H9 (cell line): ENCODE measurements at regions not wholly inside any gene's neighbourhood (a gene's known extent, or its start where the extent isn't known, plus 50 kb on each side); places are given as distances from the start of the nearest gene placed in this dataset.
"Not testable (repeated sequence)": the region's sequence is repeated elsewhere in the genome, so short reads cannot be mapped to it uniquely, and the experiment has no call there.

Experiments
- DNase-seq: peaks from one replicate; pipeline ENCODE4 v3.0.0-alpha.2; 2017
- H2AFZ ChIP-seq: one replicate; pipeline ENCODE4 v1.6.1; 2013; ENCODE audit warnings: mild to moderate bottlenecking, low read length, control low read depth, moderate library complexity
- H2AK5ac ChIP-seq: 2 replicates; pipeline ENCODE4 v1.6.1; 2013; ENCODE audit warnings: low read length, control low read depth, mixed read lengths; ENCODE audit not compliant: insufficient read length
- H2BK120ac ChIP-seq: one replicate; pipeline ENCODE4 v1.6.1; 2013; ENCODE audit warnings: low read depth, mild to moderate bottlenecking, low read length, control low read depth, inconsistent platforms; ENCODE audit not compliant: poor library complexity, severe bottlenecking
- H2BK12ac ChIP-seq: 2 replicates; pipeline ENCODE4 v1.6.1; 2013; ENCODE audit warnings: low read length, control low read depth, mixed read lengths, low read depth; ENCODE audit not compliant: insufficient read length
- H2BK15ac ChIP-seq: 2 replicates; pipeline ENCODE4 v1.6.1; 2013; ENCODE audit warnings: low read depth, low read length, control low read depth
- H2BK20ac ChIP-seq: one replicate; pipeline ENCODE4 v1.6.1; 2013; ENCODE audit warnings: low read depth, mild to moderate bottlenecking, low read length, control low read depth, inconsistent platforms; ENCODE audit not compliant: poor library complexity, severe bottlenecking
- H2BK5ac ChIP-seq: 2 replicates; pipeline ENCODE4 v1.6.1; 2013; ENCODE audit warnings: low read length, control low read depth, mixed read lengths; ENCODE audit not compliant: insufficient read length
- H3K14ac ChIP-seq: 2 replicates; pipeline ENCODE4 v1.6.1; 2013; ENCODE audit warnings: low read length, control low read depth; ENCODE audit not compliant: insufficient read depth
- H3K18ac ChIP-seq: 2 replicates; pipeline ENCODE4 v1.6.1; 2013; ENCODE audit warnings: low read depth, mild to moderate bottlenecking, mixed read lengths, low read length, control low read depth; ENCODE audit not compliant: insufficient read length
- H3K23ac ChIP-seq: 2 replicates; pipeline ENCODE4 v1.6.1; 2013; ENCODE audit warnings: low read length, control low read depth, mixed read lengths, low read depth; ENCODE audit not compliant: insufficient read length
- H3K23me2 ChIP-seq: 2 replicates; pipeline ENCODE4 v1.6.1; 2013; ENCODE audit warnings: low read depth, mild to moderate bottlenecking, mixed read lengths, low read length, control low read depth; ENCODE audit not compliant: insufficient read length, poor library complexity, severe bottlenecking
- H3K27ac ChIP-seq: 2 replicates; pipeline ENCODE4 v1.5.1; 2013; ENCODE audit warnings: low read length, control low read depth, mixed read lengths, low read depth; ENCODE audit not compliant: insufficient read length
- H3K27me3 ChIP-seq: 2 replicates; pipeline ENCODE4 v1.6.1; 2013; ENCODE audit warnings: low read length, control low read depth, inconsistent platforms; ENCODE audit not compliant: insufficient read depth
- H3K4ac ChIP-seq: 2 replicates; pipeline ENCODE4 v1.6.1; 2013; ENCODE audit warnings: low read depth, mild to moderate bottlenecking, control low read depth, inconsistent platforms, low read length, moderate library complexity
- H3K4me1 ChIP-seq: 2 replicates; pipeline ENCODE4 v1.6.1; 2013; ENCODE audit warnings: low read length, control low read depth, inconsistent platforms; ENCODE audit not compliant: insufficient read depth
- H3K4me2 ChIP-seq: 2 replicates; pipeline ENCODE4 v1.6.1; 2013; ENCODE audit warnings: low read length, control low read depth, mixed read lengths; ENCODE audit not compliant: insufficient read length, insufficient read depth
- H3K56ac ChIP-seq: 2 replicates; pipeline ENCODE4 v1.6.1; 2013; ENCODE audit warnings: low read depth, mild to moderate bottlenecking, mixed read lengths, low read length, control low read depth; ENCODE audit not compliant: insufficient read length
- H3K79me1 ChIP-seq: 2 replicates; pipeline ENCODE4 v1.6.1; 2013; ENCODE audit warnings: low read depth, mild to moderate bottlenecking, moderate library complexity, low read length, control low read depth, inconsistent platforms; ENCODE audit not compliant: insufficient read depth, poor library complexity, severe bottlenecking
- H3K79me2 ChIP-seq: 2 replicates; pipeline ENCODE4 v1.6.1; 2013; ENCODE audit warnings: low read length, control low read depth, inconsistent platforms; ENCODE audit not compliant: insufficient read depth
- H3K9ac ChIP-seq: 2 replicates; pipeline ENCODE4 v1.6.1; 2013; ENCODE audit warnings: low read length, control low read depth, mixed read lengths; ENCODE audit not compliant: insufficient read length; ENCODE audit errors: extremely low read depth
- H3K9me3 ChIP-seq: one replicate; pipeline ENCODE4 v1.6.1; 2013; ENCODE audit warnings: low read depth, low read length, inconsistent platforms; ENCODE audit not compliant: control insufficient read depth
- H3T11ph ChIP-seq: one replicate; pipeline ENCODE4 v1.6.1; 2013; ENCODE audit warnings: mild to moderate bottlenecking, low read length, control low read depth, inconsistent platforms
- H4K20me1 ChIP-seq: one replicate; pipeline ENCODE4 v1.6.1; 2013; ENCODE audit not compliant: control insufficient read depth, insufficient read length, insufficient read depth
- H4K5ac ChIP-seq: 2 replicates; pipeline ENCODE4 v1.6.1; 2013; ENCODE audit warnings: low read depth, mild to moderate bottlenecking, mixed read lengths, low read length, control low read depth; ENCODE audit not compliant: insufficient read length
- H4K8ac ChIP-seq: replicated peaks from 2 replicates; pipeline ENCODE4 v1.6.1; 2013; ENCODE audit warnings: low read length, control low read depth, mixed read lengths, low read depth; ENCODE audit not compliant: insufficient read length
- H4K91ac ChIP-seq: 2 replicates; pipeline ENCODE4 v1.6.1; 2013; ENCODE audit warnings: low read depth, mild to moderate bottlenecking, moderate library complexity, mixed read lengths, low read length, control low read depth; ENCODE audit not compliant: insufficient read length
- H3K27ac Mint-ChIP-seq, 3 experiments: 2 replicates in 2 of 3; 3 replicates in 1 of 3; pipeline ENCODE4 v1.8.0; 2020 to 2021; ENCODE audit warnings: mixed read lengths in 3 of 3, mild to moderate bottlenecking in 1 of 3, moderate library complexity in 1 of 3
- H3K27me3 Mint-ChIP-seq: 2 replicates; pipeline ENCODE4 v1.8.0; 2021; ENCODE audit warnings: low read depth, mild to moderate bottlenecking, moderate library complexity, mixed read lengths
- H3K36me3 Mint-ChIP-seq, 3 experiments: 2 replicates in 2 of 3; 3 replicates in 1 of 3; pipeline ENCODE4 v1.8.0; 2020 to 2021; ENCODE audit warnings: low read depth in 3 of 3, mixed read lengths in 3 of 3; ENCODE audit not compliant: insufficient read depth in 1 of 3
- H3K4me1 Mint-ChIP-seq, 2 experiments: 2 replicates each; pipeline ENCODE4 v1.8.0; 2020; ENCODE audit warnings: mixed read lengths in 2 of 2
- H3K4me3 Mint-ChIP-seq, 2 experiments: 2 replicates in 1 of 2; 3 replicates in 1 of 2; pipeline ENCODE4 v1.8.0; 2020 to 2021; ENCODE audit warnings: mild to moderate bottlenecking in 2 of 2, mixed read lengths in 2 of 2, moderate library complexity in 1 of 2
- H3K9me3 Mint-ChIP-seq, 2 experiments: 2 replicates in 1 of 2; 3 replicates in 1 of 2; pipeline ENCODE4 v1.8.0; 2020; ENCODE audit warnings: mild to moderate bottlenecking in 2 of 2, mixed read lengths in 2 of 2, moderate library complexity in 1 of 2
- CTCF ChIP-seq: fragments of 200-600 bp; sonication (generic); conservative IDR thresholded peaks from 3 replicates; pipeline ENCODE4 v1.8.0; 2021; ENCODE audit warnings: antibody characterized with exemption, mild to moderate bottlenecking
- WGBS: extraction: QIAGEN DNeasy Blood & Tissue Kit; methylation state at CpG from one replicate; pipeline ENCODE4 v1.1.7; 2013; ENCODE audit warnings: missing lambda C conversion rate, low lambda C conversion rate, mixed read lengths; ENCODE audit not compliant: insufficient read length; ENCODE audit errors: extremely low coverage; 5-methylcytosine and 5-hydroxymethylcytosine counted together

DNA sequence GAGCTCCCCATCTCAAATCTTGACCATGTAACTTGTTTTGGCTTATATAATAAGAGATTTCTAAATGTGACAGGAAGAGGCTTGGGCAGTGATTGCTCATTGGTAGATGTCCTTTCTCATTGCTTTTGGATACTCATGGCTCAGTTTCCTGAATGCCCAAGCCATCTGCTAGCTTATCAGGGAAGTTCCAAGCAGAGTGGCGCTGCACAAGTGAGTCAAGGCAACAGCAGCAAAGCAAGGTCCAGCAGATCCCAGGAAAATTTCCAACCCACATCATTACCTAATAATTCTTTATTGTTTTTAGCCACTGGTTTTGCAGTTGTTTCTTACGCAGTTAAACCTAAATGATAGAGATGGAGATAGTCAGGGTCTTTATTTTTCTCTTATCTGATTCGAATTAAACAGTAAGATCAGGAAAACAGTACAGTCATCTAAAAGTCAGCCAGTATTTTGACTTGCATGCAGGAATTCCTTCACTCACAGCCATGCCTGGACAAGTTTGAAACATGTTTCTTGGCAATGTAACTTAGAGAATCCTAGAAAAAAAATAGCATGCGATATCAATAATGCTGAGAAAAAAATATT, 349.7 kb upstream of the TMEFF2 start:
- Histone ChIP-seq H2BK12ac (no peak overlapping the region), H3K79me1 (no peaks in the 10 kb centered on the region), H3K4me2 (no peak overlapping the region), H3K4me1 (no peaks in the 10 kb centered on the region), H3K4ac (no peak overlapping the region), H3T11ph (no peak overlapping the region), H3K9me3 (no peaks in the 10 kb centered on the region), H2BK5ac (no peak overlapping the region), H3K27me3 (no peaks in the 10 kb centered on the region), H3K9ac (no peak overlapping the region), H4K8ac (no peak overlapping the region), H3K23ac (no peak overlapping the region), H3K79me2 (no peaks in the 10 kb centered on the region), H3K27ac (no peak overlapping the region), H3K23me2 (no peaks in the 10 kb centered on the region), H3K14ac (no peak overlapping the region), H4K5ac (no peak overlapping the region), H2BK15ac (no peak overlapping the region), H2BK120ac (peak overlapping the region; percentile 48), H2AFZ (no peak overlapping the region), H2AK5ac (no peak overlapping the region), H2BK20ac (no peak overlapping the region), H3K56ac (no peak overlapping the region), H3K18ac (no peak overlapping the region), H4K91ac (no peak overlapping the region), H4K20me1 (no peaks in the 10 kb centered on the region)
- no peak overlapping the region for H3K4me3 Mint-ChIP-seq
- peaks cover 15 to 32% of the 10 kb centered on the region in 2 experiments for H3K4me1 Mint-ChIP-seq
- H3K27me3 Mint-ChIP-seq: no peaks in the 10 kb centered on the region
- no peak for TF ChIP-seq CTCF
- H3K9me3 Mint-ChIP-seq: no peaks in the 10 kb centered on the region
- no CpG with 5 or more reads among the region's 4 CpGs for WGBS
- no peaks in the 10 kb centered on the region for H3K36me3 Mint-ChIP-seq
- H3K27ac Mint-ChIP-seq: peak overlapping the region in 2 of 3 experiments; percentile 60 to 80; a peak in 3 of 7 replicates
- no peak for DNase-seq

DNA sequence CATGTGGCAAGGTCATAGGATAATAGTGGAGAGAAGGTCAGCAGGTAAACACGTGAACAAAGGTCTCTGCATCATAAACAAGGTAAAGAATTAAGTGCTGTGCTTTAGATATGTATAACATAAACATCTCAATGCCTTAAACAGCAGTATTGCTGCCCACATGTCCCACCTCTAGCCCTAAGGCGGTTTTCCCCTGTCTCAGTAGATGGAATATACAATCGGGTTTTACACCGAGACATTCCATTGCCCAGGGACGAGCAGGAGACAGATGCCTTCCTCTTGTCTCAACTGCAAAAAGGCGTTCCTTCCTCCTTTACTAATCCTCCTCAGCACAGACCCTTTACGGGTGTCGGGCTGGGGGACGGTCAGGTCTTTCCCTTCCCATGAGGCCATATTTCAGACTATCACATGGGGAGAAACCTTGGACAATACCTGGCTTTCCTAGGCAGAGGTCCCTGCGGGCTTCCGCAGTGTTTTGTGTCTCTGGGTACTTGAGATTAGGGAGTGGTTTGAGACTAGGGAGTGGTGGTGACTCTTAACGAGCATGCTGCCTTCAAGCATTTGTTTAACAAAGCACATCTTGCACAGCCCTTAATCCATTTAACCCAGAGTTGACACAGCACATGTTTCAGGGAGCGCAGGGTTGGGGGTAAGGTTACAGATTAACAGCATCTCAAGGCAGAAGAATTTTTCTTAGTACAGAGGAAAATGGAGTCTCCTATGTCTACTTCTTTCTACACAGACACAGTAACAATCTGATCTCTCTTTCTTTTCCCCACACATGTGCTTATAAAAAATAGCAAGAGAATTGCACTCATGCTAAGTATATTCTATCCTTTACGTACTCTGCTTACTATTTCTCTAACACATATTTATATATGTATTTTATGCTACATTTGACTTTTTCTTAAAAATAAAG, 347.7 kb upstream of the TMEFF2 start:
- H4K20me1 ChIP-seq, H3K9me3 ChIP-seq, H2BK5ac ChIP-seq, H3K27ac ChIP-seq, H3K4me1 ChIP-seq, H2BK20ac ChIP-seq, H3K9me3 Mint-ChIP-seq, H4K5ac ChIP-seq, H2AK5ac ChIP-seq, H3K27me3 Mint-ChIP-seq, H2AFZ ChIP-seq, H4K8ac ChIP-seq, H3K4me2 ChIP-seq, H3K27me3 ChIP-seq, H2BK15ac ChIP-seq, H3K36me3 Mint-ChIP-seq, H3K79me1 ChIP-seq, H3K9ac ChIP-seq, H3K79me2 ChIP-seq, H2BK120ac ChIP-seq, H3K4ac ChIP-seq, H2BK12ac ChIP-seq, H3K14ac ChIP-seq, H3K23ac ChIP-seq, H3K23me2 ChIP-seq, H3T11ph ChIP-seq, H3K56ac ChIP-seq, H3K18ac ChIP-seq, H4K91ac ChIP-seq: not testable (repeated sequence)
- Mint-ChIP-seq H3K4me3 (peak overlapping the region; percentile 35 to 54; a peak in 4 of 5 replicates), H3K4me1 (peaks cover 15 to 32% of the 10 kb centered on the region in 2 experiments), H3K27ac (peak overlapping the region; percentile 93 to 96 (median 95); a peak in 6 of 7 replicates)
- WGBS: no CpG with 5 or more reads among the region's 14 CpGs
- peak; percentile 40 for DNase-seq
